HEK293 (cell line): ENCODE measurements at regions not wholly inside any gene's neighbourhood (a gene's known extent, or its start where the extent isn't known, plus 50 kb on each side); places are given as distances from the start of the nearest gene placed in this dataset.
"Not testable (repeated sequence)": the region's sequence is repeated elsewhere in the genome, so short reads cannot be mapped to it uniquely, and the experiment has no call there.

ENCODE experiments used
- CTCF ChIA-PET: fragments of 350-600 bp; formaldehyde crosslinking; extraction: SDS; loops from one replicate; lab custom pipeline; 2021; ENCODE audit warnings: antibody characterized with exemption; lab: Yijun Ruan, JAX
- POLR2A ChIA-PET: fragments of 300-600 bp; formaldehyde crosslinking; extraction: SDS; loops from one replicate; lab custom pipeline; 2020; ENCODE audit warnings: antibody characterized with exemption, inconsistent platforms; lab: Yijun Ruan, JAX
- H3K27ac ChIP-seq: fragments of 200-500 bp; sonication (Bioruptor generic); 2 replicates; pipeline ENCODE4 v1.5.1; 2014; ENCODE audit warnings: low read depth, low read length, control low read depth, inconsistent platforms; ENCODE audit errors: extremely low read depth
- H3K36me3 ChIP-seq, 2 experiments: fragments of 200-500 bp in 1 of 2; sonication (Bioruptor generic) in 1 of 2; 1 replicate in 1 of 2; 2 replicates in 1 of 2; pipeline ENCODE4 v1.5.1; 2014 to 2017; ENCODE audit warnings: inconsistent platforms in 2 of 2, low read length in 2 of 2; ENCODE audit not compliant: control insufficient read depth in 2 of 2, insufficient read depth in 1 of 2
- H3K4me1 ChIP-seq: fragments of 200-500 bp; sonication (Bioruptor generic); 2 replicates; pipeline ENCODE4 v1.5.1; 2014; ENCODE audit warnings: mild to moderate bottlenecking, low read length, inconsistent platforms; ENCODE audit not compliant: control insufficient read depth, insufficient read depth
- H3K4me3 ChIP-seq: 2 replicates; pipeline ENCODE4 v1.5.1; 2011; ENCODE audit warnings: low read depth, mild to moderate bottlenecking, control low read depth, low read length, moderate library complexity
- H3K9me3 ChIP-seq: fragments of 200-500 bp; sonication (Bioruptor generic); 2 replicates; pipeline ENCODE4 v1.5.1; 2014; ENCODE audit warnings: low read depth, low read length, inconsistent platforms; ENCODE audit not compliant: control insufficient read depth, insufficient read depth
- BCL6B ChIP-seq: fragments of 450-650 bp; formaldehyde crosslinking; IDR thresholded peaks from 2 replicates; pipeline ENCODE4 v1.5.1; 2017; ENCODE audit warnings: missing biosample characterization, missing genetic modification characterization
- SCRT1 ChIP-seq: fragments of 450-650 bp; formaldehyde crosslinking; IDR thresholded peaks from 2 replicates; pipeline ENCODE4 v1.5.1; 2016; ENCODE audit warnings: missing biosample characterization, missing genetic modification characterization, borderline replicate concordance
- SCRT2 ChIP-seq: fragments of 450-650 bp; formaldehyde crosslinking; IDR thresholded peaks from 2 replicates; pipeline ENCODE4 v1.5.1; 2016; ENCODE audit warnings: missing biosample characterization, missing genetic modification characterization
- YY2 ChIP-seq: fragments of 450-650 bp; formaldehyde crosslinking; IDR thresholded peaks from 2 replicates; pipeline ENCODE4 v1.5.1; 2016; ENCODE audit warnings: missing biosample characterization, missing genetic modification characterization
- ZFP37 ChIP-seq: fragments of 450-650 bp; formaldehyde crosslinking; IDR thresholded peaks from 2 replicates; pipeline ENCODE4 v1.5.1; 2016; ENCODE audit warnings: missing biosample characterization, missing genetic modification characterization
- ZNF155 ChIP-seq: fragments of 450-650 bp; formaldehyde crosslinking; IDR thresholded peaks from 2 replicates; pipeline ENCODE4 v1.5.1; 2016; ENCODE audit warnings: missing biosample characterization, missing genetic modification characterization
- ZNF2 ChIP-seq: fragments of 450-650 bp; formaldehyde crosslinking; IDR thresholded peaks from 2 replicates; pipeline ENCODE4 v1.5.1; 2016; ENCODE audit warnings: missing biosample characterization, missing genetic modification characterization
- ZNF26 ChIP-seq: fragments of 450-650 bp; formaldehyde crosslinking; IDR thresholded peaks from 2 replicates; pipeline ENCODE4 v1.5.1; 2016; ENCODE audit warnings: missing biosample characterization, missing genetic modification characterization
- ZNF302 ChIP-seq: fragments of 450-650 bp; formaldehyde crosslinking; IDR thresholded peaks from 2 replicates; pipeline ENCODE4 v1.5.1; 2016; ENCODE audit warnings: missing biosample characterization, missing genetic modification characterization, low read depth
- ZNF416 ChIP-seq: fragments of 450-650 bp; formaldehyde crosslinking; IDR thresholded peaks from 2 replicates; pipeline ENCODE4 v1.5.1; 2016; ENCODE audit warnings: missing biosample characterization, missing genetic modification characterization
- ZNF449 ChIP-seq: fragments of 450-650 bp; formaldehyde crosslinking; IDR thresholded peaks from 2 replicates; pipeline ENCODE4 v1.5.1; 2017; ENCODE audit warnings: missing biosample characterization, mild to moderate bottlenecking, missing genetic modification characterization, moderate library complexity
- ZNF48 ChIP-seq: fragments of 450-650 bp; formaldehyde crosslinking; IDR thresholded peaks from 2 replicates; pipeline ENCODE4 v1.5.1; 2016; ENCODE audit warnings: missing biosample characterization, missing genetic modification characterization
- ZNF518A ChIP-seq: fragments of 450-650 bp; formaldehyde crosslinking; conservative IDR thresholded peaks from 2 replicates; pipeline ENCODE4 v1.5.1; 2016; ENCODE audit warnings: low read depth, missing biosample characterization, missing genetic modification characterization
- ZNF555 ChIP-seq: fragments of 450-650 bp; formaldehyde crosslinking; conservative IDR thresholded peaks from 2 replicates; pipeline ENCODE4 v1.5.1; 2017; ENCODE audit warnings: missing biosample characterization, mild to moderate bottlenecking, missing genetic modification characterization, inconsistent platforms
- ZNF701 ChIP-seq: fragments of 450-650 bp; formaldehyde crosslinking; IDR thresholded peaks from 2 replicates; pipeline ENCODE4 v1.5.1; 2016; ENCODE audit warnings: missing biosample characterization, missing genetic modification characterization
- ZNF76 ChIP-seq: fragments of 450-650 bp; formaldehyde crosslinking; IDR thresholded peaks from 2 replicates; pipeline ENCODE4; 2016; ENCODE audit warnings: low read depth, missing biosample characterization, missing genetic modification characterization, borderline replicate concordance
- ZNF843 ChIP-seq: fragments of 450-650 bp; formaldehyde crosslinking; IDR thresholded peaks from 2 replicates; pipeline ENCODE4 v1.5.1; 2016; ENCODE audit warnings: missing biosample characterization, missing genetic modification characterization
- TF ChIP-seq, protein P1 (sequence below): fragments of 450-650 bp; formaldehyde crosslinking; IDR thresholded peaks from 2 replicates; pipeline ENCODE4 v1.5.1; 2016; ENCODE audit warnings: missing biosample characterization, missing genetic modification characterization

- Histone ChIP-seq H3K9me3 (no peaks in the 10 kb centered on the region), H3K4me1 (no peaks in the 10 kb centered on the region), H3K36me3 (no peaks in the 10 kb centered on the region), H3K27ac (no peak overlapping the region), H3K4me3 (no peak overlapping the region)
- ChIA-PET POLR2A (no interaction called here), CTCF (no interaction called here)
- TF ChIP-seq BCL6B (no peak), ZNF701 (tag by site-specific recombination) (no peak), ZNF555 (tag by site-specific recombination) (no peak), ZNF416 (no peak), ZNF76 (tag by site-specific recombination) (no peak), ZNF449 (tag by site-specific recombination) (no peak), ZNF302 (tag by site-specific recombination) (no peak), ZNF48 (no peak), YY2 (tag by site-specific recombination) (no peak), ZNF26 (tag by site-specific recombination) (no peak), ZNF843 (no peak), ZNF518A (no peak), ZNF155 (tag by site-specific recombination) (no peak), ZNF2 (no peak), ZFP37 (no peak)
- TF ChIP-seq, protein P1, sequence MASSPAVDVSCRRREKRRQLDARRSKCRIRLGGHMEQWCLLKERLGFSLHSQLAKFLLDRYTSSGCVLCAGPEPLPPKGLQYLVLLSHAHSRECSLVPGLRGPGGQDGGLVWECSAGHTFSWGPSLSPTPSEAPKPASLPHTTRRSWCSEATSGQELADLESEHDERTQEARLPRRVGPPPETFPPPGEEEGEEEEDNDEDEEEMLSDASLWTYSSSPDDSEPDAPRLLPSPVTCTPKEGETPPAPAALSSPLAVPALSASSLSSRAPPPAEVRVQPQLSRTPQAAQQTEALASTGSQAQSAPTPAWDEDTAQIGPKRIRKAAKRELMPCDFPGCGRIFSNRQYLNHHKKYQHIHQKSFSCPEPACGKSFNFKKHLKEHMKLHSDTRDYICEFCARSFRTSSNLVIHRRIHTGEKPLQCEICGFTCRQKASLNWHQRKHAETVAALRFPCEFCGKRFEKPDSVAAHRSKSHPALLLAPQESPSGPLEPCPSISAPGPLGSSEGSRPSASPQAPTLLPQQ = no peak
Measured at GRCh38 chr5:52632281-52632680, 155.4 kb upstream of the ITGA1 start.

- H3K9me3 ChIP-seq, POLR2A ChIA-PET, CTCF ChIA-PET, H3K4me3 ChIP-seq, H3K36me3 ChIP-seq, H3K27ac ChIP-seq, H3K4me1 ChIP-seq: not testable (repeated sequence)
- TF ChIP-seq SCRT2 (tag by site-specific recombination) (peak; percentile 65), SCRT1 (peak; percentile 59; the same call in 1 of the 2 replicates)
Measured at GRCh38 chr5:52634171-52634570, 153.5 kb upstream of the ITGA1 start.
